H9 (cell line): ENCODE measurements at regions not wholly inside any gene's neighbourhood (a gene's known extent, or its start where the extent isn't known, plus 50 kb on each side); places are given as distances from the start of the nearest gene placed in this dataset.

Experiments used
- DNase-seq: peaks from one replicate; pipeline ENCODE4 v3.0.0-alpha.2; 2017
- H2AFZ ChIP-seq: one replicate; pipeline ENCODE4 v1.6.1; 2013; ENCODE audit warnings: mild to moderate bottlenecking, low read length, control low read depth, moderate library complexity
- H2AK5ac ChIP-seq: 2 replicates; pipeline ENCODE4 v1.6.1; 2013; ENCODE audit warnings: low read length, control low read depth, mixed read lengths; ENCODE audit not compliant: insufficient read length
- H2BK120ac ChIP-seq: one replicate; pipeline ENCODE4 v1.6.1; 2013; ENCODE audit warnings: low read depth, mild to moderate bottlenecking, low read length, control low read depth, inconsistent platforms; ENCODE audit not compliant: poor library complexity, severe bottlenecking
- H2BK12ac ChIP-seq: 2 replicates; pipeline ENCODE4 v1.6.1; 2013; ENCODE audit warnings: low read length, control low read depth, mixed read lengths, low read depth; ENCODE audit not compliant: insufficient read length
- H2BK15ac ChIP-seq: 2 replicates; pipeline ENCODE4 v1.6.1; 2013; ENCODE audit warnings: low read depth, low read length, control low read depth
- H2BK20ac ChIP-seq: one replicate; pipeline ENCODE4 v1.6.1; 2013; ENCODE audit warnings: low read depth, mild to moderate bottlenecking, low read length, control low read depth, inconsistent platforms; ENCODE audit not compliant: poor library complexity, severe bottlenecking
- H2BK5ac ChIP-seq: 2 replicates; pipeline ENCODE4 v1.6.1; 2013; ENCODE audit warnings: low read length, control low read depth, mixed read lengths; ENCODE audit not compliant: insufficient read length
- H3K14ac ChIP-seq: 2 replicates; pipeline ENCODE4 v1.6.1; 2013; ENCODE audit warnings: low read length, control low read depth; ENCODE audit not compliant: insufficient read depth
- H3K18ac ChIP-seq: 2 replicates; pipeline ENCODE4 v1.6.1; 2013; ENCODE audit warnings: low read depth, mild to moderate bottlenecking, mixed read lengths, low read length, control low read depth; ENCODE audit not compliant: insufficient read length
- H3K23ac ChIP-seq: 2 replicates; pipeline ENCODE4 v1.6.1; 2013; ENCODE audit warnings: low read length, control low read depth, mixed read lengths, low read depth; ENCODE audit not compliant: insufficient read length
- H3K23me2 ChIP-seq: 2 replicates; pipeline ENCODE4 v1.6.1; 2013; ENCODE audit warnings: low read depth, mild to moderate bottlenecking, mixed read lengths, low read length, control low read depth; ENCODE audit not compliant: insufficient read length, poor library complexity, severe bottlenecking
- H3K27ac ChIP-seq: 2 replicates; pipeline ENCODE4 v1.5.1; 2013; ENCODE audit warnings: low read length, control low read depth, mixed read lengths, low read depth; ENCODE audit not compliant: insufficient read length
- H3K27me3 ChIP-seq: 2 replicates; pipeline ENCODE4 v1.6.1; 2013; ENCODE audit warnings: low read length, control low read depth, inconsistent platforms; ENCODE audit not compliant: insufficient read depth
- H3K4ac ChIP-seq: 2 replicates; pipeline ENCODE4 v1.6.1; 2013; ENCODE audit warnings: low read depth, mild to moderate bottlenecking, control low read depth, inconsistent platforms, low read length, moderate library complexity
- H3K4me1 ChIP-seq: 2 replicates; pipeline ENCODE4 v1.6.1; 2013; ENCODE audit warnings: low read length, control low read depth, inconsistent platforms; ENCODE audit not compliant: insufficient read depth
- H3K4me2 ChIP-seq: 2 replicates; pipeline ENCODE4 v1.6.1; 2013; ENCODE audit warnings: low read length, control low read depth, mixed read lengths; ENCODE audit not compliant: insufficient read length, insufficient read depth
- H3K56ac ChIP-seq: 2 replicates; pipeline ENCODE4 v1.6.1; 2013; ENCODE audit warnings: low read depth, mild to moderate bottlenecking, mixed read lengths, low read length, control low read depth; ENCODE audit not compliant: insufficient read length
- H3K79me1 ChIP-seq: 2 replicates; pipeline ENCODE4 v1.6.1; 2013; ENCODE audit warnings: low read depth, mild to moderate bottlenecking, moderate library complexity, low read length, control low read depth, inconsistent platforms; ENCODE audit not compliant: insufficient read depth, poor library complexity, severe bottlenecking
- H3K79me2 ChIP-seq: 2 replicates; pipeline ENCODE4 v1.6.1; 2013; ENCODE audit warnings: low read length, control low read depth, inconsistent platforms; ENCODE audit not compliant: insufficient read depth
- H3K9ac ChIP-seq: 2 replicates; pipeline ENCODE4 v1.6.1; 2013; ENCODE audit warnings: low read length, control low read depth, mixed read lengths; ENCODE audit not compliant: insufficient read length; ENCODE audit errors: extremely low read depth
- H3K9me3 ChIP-seq: one replicate; pipeline ENCODE4 v1.6.1; 2013; ENCODE audit warnings: low read depth, low read length, inconsistent platforms; ENCODE audit not compliant: control insufficient read depth
- H3T11ph ChIP-seq: one replicate; pipeline ENCODE4 v1.6.1; 2013; ENCODE audit warnings: mild to moderate bottlenecking, low read length, control low read depth, inconsistent platforms
- H4K20me1 ChIP-seq: one replicate; pipeline ENCODE4 v1.6.1; 2013; ENCODE audit not compliant: control insufficient read depth, insufficient read length, insufficient read depth
- H4K5ac ChIP-seq: 2 replicates; pipeline ENCODE4 v1.6.1; 2013; ENCODE audit warnings: low read depth, mild to moderate bottlenecking, mixed read lengths, low read length, control low read depth; ENCODE audit not compliant: insufficient read length
- H4K8ac ChIP-seq: replicated peaks from 2 replicates; pipeline ENCODE4 v1.6.1; 2013; ENCODE audit warnings: low read length, control low read depth, mixed read lengths, low read depth; ENCODE audit not compliant: insufficient read length
- H4K91ac ChIP-seq: 2 replicates; pipeline ENCODE4 v1.6.1; 2013; ENCODE audit warnings: low read depth, mild to moderate bottlenecking, moderate library complexity, mixed read lengths, low read length, control low read depth; ENCODE audit not compliant: insufficient read length
- H3K27ac Mint-ChIP-seq, 3 experiments: 2 replicates in 2 of 3; 3 replicates in 1 of 3; pipeline ENCODE4 v1.8.0; 2020 to 2021; ENCODE audit warnings: mixed read lengths in 3 of 3, mild to moderate bottlenecking in 1 of 3, moderate library complexity in 1 of 3
- H3K27me3 Mint-ChIP-seq: 2 replicates; pipeline ENCODE4 v1.8.0; 2021; ENCODE audit warnings: low read depth, mild to moderate bottlenecking, moderate library complexity, mixed read lengths
- H3K36me3 Mint-ChIP-seq, 3 experiments: 2 replicates in 2 of 3; 3 replicates in 1 of 3; pipeline ENCODE4 v1.8.0; 2020 to 2021; ENCODE audit warnings: low read depth in 3 of 3, mixed read lengths in 3 of 3; ENCODE audit not compliant: insufficient read depth in 1 of 3
- H3K4me1 Mint-ChIP-seq, 2 experiments: 2 replicates each; pipeline ENCODE4 v1.8.0; 2020; ENCODE audit warnings: mixed read lengths in 2 of 2
- H3K4me3 Mint-ChIP-seq, 2 experiments: 2 replicates in 1 of 2; 3 replicates in 1 of 2; pipeline ENCODE4 v1.8.0; 2020 to 2021; ENCODE audit warnings: mild to moderate bottlenecking in 2 of 2, mixed read lengths in 2 of 2, moderate library complexity in 1 of 2
- H3K9me3 Mint-ChIP-seq, 2 experiments: 2 replicates in 1 of 2; 3 replicates in 1 of 2; pipeline ENCODE4 v1.8.0; 2020; ENCODE audit warnings: mild to moderate bottlenecking in 2 of 2, mixed read lengths in 2 of 2, moderate library complexity in 1 of 2
- WGBS: extraction: QIAGEN DNeasy Blood & Tissue Kit; methylation state at CpG from one replicate; pipeline ENCODE4 v1.1.7; 2013; ENCODE audit warnings: missing lambda C conversion rate, low lambda C conversion rate, mixed read lengths; ENCODE audit not compliant: insufficient read length; ENCODE audit errors: extremely low coverage; 5-methylcytosine and 5-hydroxymethylcytosine counted together
- TF ChIP-seq, protein P1 (sequence below): fragments of 200-600 bp; sonication (generic); conservative IDR thresholded peaks from 3 replicates; pipeline ENCODE4 v1.8.0; 2021; ENCODE audit warnings: antibody characterized with exemption, mild to moderate bottlenecking

DNA sequence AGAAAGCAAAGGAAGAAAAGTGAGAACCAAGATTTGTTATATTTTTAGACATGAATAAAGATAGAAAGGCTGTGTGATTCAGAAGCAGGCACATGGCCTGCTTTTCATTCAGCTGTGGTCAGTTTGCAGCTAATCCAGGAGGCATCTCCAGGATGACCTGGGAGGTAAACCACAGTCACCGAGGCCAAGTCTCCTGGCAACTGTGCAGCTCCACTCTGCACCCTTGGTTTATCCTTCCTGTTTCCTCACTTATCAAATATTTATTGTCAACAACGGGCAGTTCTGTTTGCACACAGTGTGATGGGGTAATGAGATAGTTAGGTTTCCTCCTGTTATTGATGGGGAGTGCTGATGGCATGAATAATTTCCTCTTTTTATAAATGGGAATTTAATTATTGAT lies 243.0 kb downstream of the PSAT1 start:
- Histone ChIP-seq H3K23ac (no peak overlapping the region), H3K9me3 (no peaks in the 10 kb centered on the region), H3T11ph (no peak overlapping the region), H3K27me3 (no peaks in the 10 kb centered on the region), H3K27ac (no peak overlapping the region), H2BK12ac (no peak overlapping the region), H2AK5ac (no peak overlapping the region), H2BK5ac (no peak overlapping the region), H4K20me1 (no peaks in the 10 kb centered on the region), H3K79me1 (no peaks in the 10 kb centered on the region), H3K9ac (no peak overlapping the region), H4K5ac (no peak overlapping the region), H3K23me2 (no peaks in the 10 kb centered on the region), H2BK120ac (no peak overlapping the region), H2AFZ (no peak overlapping the region), H3K18ac (no peak overlapping the region), H4K91ac (no peak overlapping the region), H2BK15ac (no peak overlapping the region), H4K8ac (no peak overlapping the region), H3K4me1 (peaks cover 9% of the 10 kb centered on the region), H3K79me2 (no peaks in the 10 kb centered on the region), H3K4me2 (no peak overlapping the region), H2BK20ac (no peak overlapping the region), H3K4ac (no peak overlapping the region), H3K14ac (no peak overlapping the region), H3K56ac (no peak overlapping the region)
- Mint-ChIP-seq H3K36me3 (peaks cover 0 to 5% (median 2%) of the 10 kb centered on the region in 3 experiments; a peak in 3 of 7 replicates), H3K4me1 (peaks cover 34 to 42% of the 10 kb centered on the region in 2 experiments), H3K9me3 (peaks cover under 1 to 1% of the 10 kb centered on the region in 2 experiments; a peak in 4 of 5 replicates), H3K27me3 (no peaks in the 10 kb centered on the region; the same call in 1 of the 2 replicates), H3K4me3 (no peak overlapping the region), H3K27ac (no peak overlapping the region)
- TF ChIP-seq, protein P1, sequence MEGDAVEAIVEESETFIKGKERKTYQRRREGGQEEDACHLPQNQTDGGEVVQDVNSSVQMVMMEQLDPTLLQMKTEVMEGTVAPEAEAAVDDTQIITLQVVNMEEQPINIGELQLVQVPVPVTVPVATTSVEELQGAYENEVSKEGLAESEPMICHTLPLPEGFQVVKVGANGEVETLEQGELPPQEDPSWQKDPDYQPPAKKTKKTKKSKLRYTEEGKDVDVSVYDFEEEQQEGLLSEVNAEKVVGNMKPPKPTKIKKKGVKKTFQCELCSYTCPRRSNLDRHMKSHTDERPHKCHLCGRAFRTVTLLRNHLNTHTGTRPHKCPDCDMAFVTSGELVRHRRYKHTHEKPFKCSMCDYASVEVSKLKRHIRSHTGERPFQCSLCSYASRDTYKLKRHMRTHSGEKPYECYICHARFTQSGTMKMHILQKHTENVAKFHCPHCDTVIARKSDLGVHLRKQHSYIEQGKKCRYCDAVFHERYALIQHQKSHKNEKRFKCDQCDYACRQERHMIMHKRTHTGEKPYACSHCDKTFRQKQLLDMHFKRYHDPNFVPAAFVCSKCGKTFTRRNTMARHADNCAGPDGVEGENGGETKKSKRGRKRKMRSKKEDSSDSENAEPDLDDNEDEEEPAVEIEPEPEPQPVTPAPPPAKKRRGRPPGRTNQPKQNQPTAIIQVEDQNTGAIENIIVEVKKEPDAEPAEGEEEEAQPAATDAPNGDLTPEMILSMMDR: no peak
- no CpG with 5 or more reads among the region's 2 CpGs for WGBS
- no peak for DNase-seq
